Stimulated activated CD4-positive, alpha-beta T cell treated with anti-CD3 and anti-CD28 coated beads, Interleukin-1b, Interleukin-23, amount 100 ng/mL, for 1 hour (primary cell): ENCODE measurements at regions not wholly inside any gene's neighbourhood (a gene's known extent, or its start where the extent isn't known, plus 50 kb on each side); places are given as distances from the start of the nearest gene placed in this dataset.
"Not testable (repeated sequence)": the region's sequence is repeated elsewhere in the genome, so short reads cannot be mapped to it uniquely, and the experiment has no call there.

Experiments
- DNase-seq, 2 donors: peaks; one replicate each; pipeline ENCODE4 v3.0.0-alpha.2; 2020; ENCODE audit warnings: low read depth in 2 of 2

- no peak for DNase-seq
Measured at GRCh38 chr3:94821241-94821640, 758.4 kb downstream of the NSUN3 start.

GRCh38 chr3:94822298-94822697 is 759.4 kb downstream of the NSUN3 start:
- no peak for DNase-seq

- DNase-seq: not testable (repeated sequence)
Measured at GRCh38 chr3:94846251-94846650, 783.4 kb downstream of the NSUN3 start.

GRCh38 chr3:94862703-94863102 is 799.8 kb downstream of the NSUN3 start:
- no peak for DNase-seq

GRCh38 chr3:94869059-94869547 is 806.2 kb downstream of the NSUN3 start:
- no peak for DNase-seq

GRCh38 chr3:94873751-94874150 is 810.9 kb downstream of the NSUN3 start:
- no peak for DNase-seq

- DNase-seq: no peak
Measured at GRCh38 chr3:94875149-94875548, 812.3 kb downstream of the NSUN3 start.

- no peak for DNase-seq
Measured at GRCh38 chr3:94887065-94887464, 824.2 kb downstream of the NSUN3 start.

- DNase-seq: no peak
Measured at GRCh38 chr3:94896994-94897393, 834.1 kb downstream of the NSUN3 start.

- no peak for DNase-seq
Measured at GRCh38 chr3:94904156-94904674, 841.4 kb downstream of the NSUN3 start.

- no peak for DNase-seq
Measured at GRCh38 chr3:94909726-94910125, 846.9 kb downstream of the NSUN3 start.

- no peak for DNase-seq
Measured at GRCh38 chr3:94912656-94913055, 849.8 kb downstream of the NSUN3 start.

GRCh38 chr3:94927175-94927574 is 864.3 kb downstream of the NSUN3 start:
- no peak for DNase-seq

- DNase-seq: no peak
Measured at GRCh38 chr3:94928921-94929320, 866.1 kb downstream of the NSUN3 start.

GRCh38 chr3:94935738-94936580 is 873.1 kb downstream of the NSUN3 start:
- no peak for DNase-seq

- no peak for DNase-seq
Measured at GRCh38 chr3:94937980-94938379, 875.1 kb downstream of the NSUN3 start.

- DNase-seq: no peak
Measured at GRCh38 chr3:94946683-94947082, 883.8 kb downstream of the NSUN3 start.

GRCh38 chr3:94961423-94962100 is 898.7 kb downstream of the NSUN3 start:
- no peak for DNase-seq

GRCh38 chr3:94965867-94966475 is 903.1 kb downstream of the NSUN3 start:
- DNase-seq: no peak

- DNase-seq: no peak
Measured at GRCh38 chr3:94967196-94967595, 904.3 kb downstream of the NSUN3 start.

GRCh38 chr3:94968519-94968918 is 905.7 kb downstream of the NSUN3 start:
- no peak for DNase-seq

- DNase-seq: no peak
Measured at GRCh38 chr3:94972066-94972465, 909.2 kb downstream of the NSUN3 start.
